Breast epithelium (tissue), 3 donors: ENCODE measurements at regions not wholly inside any gene's neighbourhood (a gene's known extent, or its start where the extent isn't known, plus 50 kb on each side); places are given as distances from the start of the nearest gene placed in this dataset.

Experiments used
- CTCF ChIP-seq, 3 donors: fragments of 450-650 bp; IDR thresholded peaks; one replicate each; pipeline ENCODE4 v1.5.1; 2016 to 2017; ENCODE audit warnings: antibody characterized with exemption in 3 of 3, mild to moderate bottlenecking in 3 of 3, moderate library complexity in 3 of 3
- POLR2A ChIP-seq: fragments of 450-650 bp; IDR thresholded peaks from one replicate; pipeline ENCODE4 v1.6.1; 2016; ENCODE audit warnings: antibody characterized with exemption, mild to moderate bottlenecking, moderate library complexity
- POLR2AphosphoS5 ChIP-seq, 3 donors: sonication (generic); formaldehyde crosslinking; IDR thresholded peaks; one replicate each; pipeline ENCODE4 v1.6.1; 2017; ENCODE audit warnings: antibody characterized with exemption in 3 of 3

GRCh38 chr7:93750986-93751385 is 139.6 kb downstream of the TFPI2 start:
- TF ChIP-seq POLR2A (no peak), POLR2AphosphoS5 (IDR thresholded peaks at IDR 0.05) (no peak), CTCF (IDR thresholded peaks at IDR 0.05) (no peak)
